GM18517 (cell line): ENCODE measurements at regions not wholly inside any gene's neighbourhood (a gene's known extent, or its start where the extent isn't known, plus 50 kb on each side); places are given as distances from the start of the nearest gene placed in this dataset.
"Not testable (repeated sequence)": the region's sequence is repeated elsewhere in the genome, so short reads cannot be mapped to it uniquely, and the experiment has no call there.

ENCODE experiments used
- ATAC-seq: cut with Tn5 transposase; IDR thresholded peaks from one replicate; pipeline ENCODE4 v1.9.1; 2021; ENCODE audit warnings: mild to moderate bottlenecking, moderate library complexity; ENCODE audit not compliant: unreplicated experiment

DNA sequence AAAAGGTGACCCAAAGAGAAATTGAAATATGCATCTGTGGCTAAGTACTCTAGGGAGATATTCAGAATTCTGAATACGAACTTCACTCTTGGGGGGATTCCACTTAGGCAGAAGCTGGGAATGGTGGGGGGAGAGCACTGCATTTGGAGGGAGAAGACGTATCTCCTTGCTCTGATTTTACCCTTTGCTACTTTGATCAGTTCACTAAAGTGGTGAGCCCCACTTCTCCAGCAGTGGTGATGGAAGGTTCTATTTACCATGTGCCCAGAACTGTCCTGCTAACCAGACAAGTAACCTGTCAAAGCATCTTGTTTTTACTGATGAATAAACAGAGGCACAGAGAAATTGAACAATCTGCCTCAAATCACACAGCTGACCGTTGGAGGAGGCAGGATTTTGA, 483.4 kb downstream of the SIPA1L2 start:
- no peak for ATAC-seq

- no peak for ATAC-seq
Observed at GRCh38 chr1:232145768-232146167, 484.2 kb downstream of the SIPA1L2 start.

DNA sequence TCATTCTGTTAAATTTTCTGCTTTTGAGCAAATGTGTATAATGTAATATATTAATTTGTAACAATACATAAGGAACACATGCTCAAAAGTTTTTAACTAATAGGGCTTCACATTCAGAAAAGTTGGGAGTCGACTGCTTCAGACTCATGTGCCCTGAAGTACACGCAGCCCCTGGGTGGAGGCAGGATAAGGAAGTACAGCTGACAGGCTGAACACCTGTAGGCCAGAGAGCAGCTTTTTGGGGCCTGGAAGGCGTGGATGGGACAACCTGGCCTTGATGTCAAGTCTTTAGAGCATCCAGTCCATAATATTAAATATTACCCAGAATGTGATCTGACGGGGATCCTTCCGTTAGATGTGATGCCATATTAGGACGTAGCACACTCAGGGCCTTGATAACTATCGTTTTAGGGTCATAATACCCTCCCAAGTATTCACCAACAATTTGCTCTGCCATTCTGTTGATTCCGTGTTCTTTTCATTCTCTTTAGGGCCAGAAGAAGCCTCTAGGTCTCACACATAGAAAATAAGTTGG, 485.2 kb downstream of the SIPA1L2 start:
- no peak for ATAC-seq

- no peak for ATAC-seq
Observed at GRCh38 chr1:232143315-232143886, 486.5 kb downstream of the SIPA1L2 start.

GRCh38 chr1:232142403-232143314, 487.3 kb downstream of the SIPA1L2 start:
- ATAC-seq = no peak

- ATAC-seq = not testable (repeated sequence)
Observed at GRCh38 chr1:232141167-232141448, 488.8 kb downstream of the SIPA1L2 start.

DNA sequence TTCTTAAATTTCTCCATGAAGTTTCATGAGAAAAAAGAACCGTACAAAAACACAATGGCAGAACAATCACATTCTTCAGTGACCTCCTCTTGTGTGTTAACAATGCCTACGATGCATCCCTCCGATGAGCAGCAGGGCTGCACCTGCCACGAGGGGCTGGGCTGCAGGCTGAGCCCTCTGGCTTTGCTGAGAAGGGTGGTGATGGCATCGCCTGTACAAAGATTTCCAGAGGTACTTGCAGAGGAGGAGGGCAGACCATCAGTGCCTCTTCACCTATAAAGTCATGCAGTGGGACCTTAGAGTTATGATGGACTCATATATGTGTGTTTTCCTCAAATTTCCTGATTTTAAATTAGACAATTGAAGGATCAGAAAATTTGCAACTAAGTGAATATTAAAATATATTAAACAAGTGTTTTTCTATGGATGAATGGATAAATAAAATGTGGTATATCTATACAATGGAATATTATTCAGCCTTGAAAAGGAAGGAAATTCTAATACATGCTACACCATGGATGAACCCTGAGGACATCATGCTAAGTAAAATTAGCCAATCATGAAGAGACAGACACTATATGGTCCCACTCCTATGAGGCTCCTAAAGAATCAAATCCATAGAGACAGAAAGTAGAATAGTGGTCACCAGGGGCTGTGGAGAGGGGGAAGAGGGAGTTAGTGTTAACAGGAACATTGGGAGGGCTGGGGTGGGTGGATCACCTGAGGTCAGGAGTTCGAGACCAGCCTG, 489.3 kb downstream of the SIPA1L2 start:
- ATAC-seq = no peak

DNA sequence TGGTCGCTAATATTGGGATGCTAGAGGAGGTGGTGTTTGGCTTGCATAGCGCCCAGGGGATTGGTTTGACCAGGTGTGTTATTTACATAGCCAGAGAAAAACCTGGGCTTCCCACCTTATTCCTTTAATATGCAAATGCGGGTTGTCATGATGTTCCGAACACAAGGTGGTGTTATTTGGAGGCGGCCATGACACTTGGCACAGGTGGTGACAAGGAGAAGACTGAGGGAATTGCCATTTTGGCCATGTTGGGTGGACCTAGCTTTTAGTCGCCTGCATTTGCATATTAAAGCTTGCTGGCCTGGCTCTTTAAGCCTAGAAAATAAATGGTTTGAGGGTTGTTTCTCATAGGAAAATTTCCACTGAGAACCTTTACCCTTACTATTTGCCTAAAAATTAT, 490.5 kb downstream of the SIPA1L2 start:
- no peak for ATAC-seq

DNA sequence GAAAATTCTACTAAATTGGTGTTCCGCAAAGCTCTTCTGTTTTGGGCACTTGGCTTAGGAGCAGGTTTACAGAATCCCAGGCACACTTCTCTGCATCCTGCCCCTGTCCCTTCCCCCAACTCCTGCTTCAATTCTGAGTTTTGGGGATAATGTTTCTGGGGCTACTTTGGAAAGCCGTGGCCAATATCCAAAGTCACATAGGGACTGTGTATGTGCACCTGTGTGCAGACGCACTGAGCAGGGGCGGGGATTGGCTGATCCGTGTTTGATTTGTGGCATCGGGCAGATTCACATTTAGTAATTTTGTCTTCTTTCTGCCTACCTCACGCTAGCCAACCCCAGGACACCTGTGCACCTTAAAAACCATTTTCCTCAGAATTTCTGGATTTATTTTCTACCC, 491.9 kb downstream of the SIPA1L2 start:
- ATAC-seq = no peak

DNA sequence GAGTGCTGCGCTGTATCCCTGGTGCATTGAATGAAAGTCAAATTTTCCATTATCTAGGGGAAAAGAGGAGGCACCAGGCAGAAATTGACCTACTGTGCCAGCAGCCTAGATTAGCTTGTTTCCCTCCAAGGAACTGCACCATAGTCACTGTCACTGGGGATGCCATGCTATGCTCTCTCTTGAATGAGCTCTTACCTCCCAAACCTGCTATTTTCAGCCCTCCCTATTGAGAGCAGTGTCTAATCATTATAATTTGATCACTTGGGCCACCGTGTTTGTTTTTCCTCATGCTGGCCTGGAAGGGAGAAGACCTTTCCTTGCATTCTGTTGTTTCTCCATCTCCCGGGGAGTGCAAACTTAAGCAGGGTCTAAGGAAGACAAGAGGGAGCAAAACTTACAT, 492.9 kb downstream of the SIPA1L2 start:
- no peak for ATAC-seq

- no peak for ATAC-seq
Observed at GRCh38 chr1:232136136-232136535, 493.8 kb downstream of the SIPA1L2 start.

DNA sequence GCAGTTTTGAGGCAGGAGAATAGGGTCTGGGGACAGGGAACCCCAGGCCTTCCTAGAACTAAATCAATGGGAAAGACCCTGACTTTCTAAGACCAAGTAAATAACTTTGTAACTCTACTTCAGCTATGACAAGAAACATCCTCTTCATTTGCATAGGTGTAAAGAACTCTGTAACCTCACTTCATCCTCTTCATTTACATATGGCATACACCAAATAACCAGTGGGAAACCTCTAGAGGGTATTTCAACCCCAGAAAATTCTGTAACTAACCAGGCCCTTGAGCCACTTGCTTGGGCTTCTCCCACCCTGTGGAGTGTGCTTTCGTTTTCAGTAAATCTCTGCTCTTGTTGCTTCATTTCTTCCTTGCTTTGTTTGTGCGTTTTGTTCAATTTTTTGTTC, 495.6 kb downstream of the SIPA1L2 start:
- no peak for ATAC-seq

DNA sequence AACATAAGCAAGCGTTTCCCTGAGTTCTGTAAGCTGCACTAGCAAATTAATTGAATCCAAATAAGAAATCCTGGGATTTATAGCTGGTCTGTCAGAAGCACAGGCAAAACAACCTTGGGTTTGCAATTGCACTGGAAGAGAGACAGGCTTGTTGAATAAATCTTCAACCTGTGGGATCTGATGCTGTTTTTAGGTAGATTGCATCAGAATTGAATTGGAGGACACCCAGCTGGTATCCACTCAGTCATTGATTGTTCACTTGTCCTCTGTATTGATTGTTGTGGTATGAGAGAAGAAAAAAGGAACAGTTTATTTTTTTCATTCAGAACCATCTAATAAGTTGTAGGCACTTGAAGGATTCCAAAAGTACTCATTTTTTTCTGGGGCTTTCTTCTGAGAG, 497.4 kb downstream of the SIPA1L2 start:
- ATAC-seq = no peak

GRCh38 chr1:232131715-232132391, 498.1 kb downstream of the SIPA1L2 start:
- ATAC-seq = no peak

GRCh38 chr1:232130815-232131480, 499.0 kb downstream of the SIPA1L2 start:
- ATAC-seq = no peak

GRCh38 chr1:232127190-232127589, 500.6 kb downstream of the DISC1 start:
- ATAC-seq = no peak

GRCh38 chr1:232123775-232124659, 497.4 kb downstream of the DISC1 start:
- no peak for ATAC-seq

DNA sequence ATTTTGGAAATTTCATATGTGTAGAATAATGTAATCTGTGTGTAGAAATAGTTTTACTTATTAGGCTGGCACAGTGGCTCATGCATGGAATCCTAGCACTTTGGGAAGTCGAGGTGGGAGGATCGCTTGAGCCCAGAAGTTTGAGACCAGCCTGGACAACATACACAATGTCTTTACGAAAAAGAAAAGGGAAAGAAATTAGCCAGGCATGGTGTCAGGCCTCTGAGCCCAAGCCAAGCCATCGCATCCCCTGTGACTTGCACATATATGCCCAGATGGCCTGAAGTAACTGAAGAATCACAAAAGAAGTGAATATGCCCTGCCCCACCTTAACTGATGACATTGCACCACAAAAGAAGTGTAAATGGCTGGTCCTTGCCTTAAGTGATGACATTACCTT, 491.3 kb downstream of the DISC1 start:
- ATAC-seq = not testable (repeated sequence)

DNA sequence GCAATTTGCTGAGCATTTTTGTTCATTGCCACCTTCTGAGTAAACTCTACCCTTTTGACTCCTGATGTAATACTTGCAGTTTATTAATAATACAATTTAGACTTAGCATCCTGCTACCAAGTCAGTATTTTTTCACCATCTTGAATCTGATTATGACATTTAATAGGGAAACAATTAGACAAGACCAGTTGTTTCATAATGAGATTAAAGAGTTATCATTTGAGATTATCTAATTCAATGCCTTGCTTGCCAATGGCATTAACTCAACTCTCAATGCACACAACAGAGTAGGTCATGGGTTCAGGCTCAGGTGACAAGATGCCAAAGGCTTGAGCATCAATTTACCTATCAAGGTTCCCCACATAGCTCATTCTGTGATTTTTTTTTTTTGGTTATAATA, 488.4 kb downstream of the DISC1 start:
- no peak for ATAC-seq

DNA sequence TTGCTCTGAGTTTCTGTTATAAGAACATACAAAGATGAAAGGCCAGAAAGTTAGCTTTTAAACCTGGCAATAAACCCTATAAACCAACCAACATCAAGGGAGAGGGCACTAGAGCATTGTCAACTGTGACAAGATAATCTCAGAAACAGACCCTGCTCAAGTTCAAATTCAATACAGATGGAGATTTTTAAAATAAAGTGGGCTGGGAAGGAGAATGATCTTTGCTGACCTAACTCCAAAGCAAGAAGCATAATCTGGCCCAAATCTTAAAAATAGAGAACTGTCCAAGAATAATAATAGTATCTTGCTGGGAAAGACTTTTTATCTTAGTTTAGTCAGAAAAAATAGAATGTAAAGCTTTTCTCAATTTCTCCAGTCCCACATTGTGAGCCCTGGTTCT, 485.5 kb downstream of the DISC1 start:
- ATAC-seq = no peak
